ENCODE measurements at regions not wholly inside any gene's neighbourhood (a gene's known extent, or its start where the extent isn't known, plus 50 kb on each side); places are given as distances from the start of the nearest gene placed in this dataset.
"Not testable (repeated sequence)": the region's sequence is repeated elsewhere in the genome, so short reads cannot be mapped to it uniquely, and the experiment has no call there.

DNA sequence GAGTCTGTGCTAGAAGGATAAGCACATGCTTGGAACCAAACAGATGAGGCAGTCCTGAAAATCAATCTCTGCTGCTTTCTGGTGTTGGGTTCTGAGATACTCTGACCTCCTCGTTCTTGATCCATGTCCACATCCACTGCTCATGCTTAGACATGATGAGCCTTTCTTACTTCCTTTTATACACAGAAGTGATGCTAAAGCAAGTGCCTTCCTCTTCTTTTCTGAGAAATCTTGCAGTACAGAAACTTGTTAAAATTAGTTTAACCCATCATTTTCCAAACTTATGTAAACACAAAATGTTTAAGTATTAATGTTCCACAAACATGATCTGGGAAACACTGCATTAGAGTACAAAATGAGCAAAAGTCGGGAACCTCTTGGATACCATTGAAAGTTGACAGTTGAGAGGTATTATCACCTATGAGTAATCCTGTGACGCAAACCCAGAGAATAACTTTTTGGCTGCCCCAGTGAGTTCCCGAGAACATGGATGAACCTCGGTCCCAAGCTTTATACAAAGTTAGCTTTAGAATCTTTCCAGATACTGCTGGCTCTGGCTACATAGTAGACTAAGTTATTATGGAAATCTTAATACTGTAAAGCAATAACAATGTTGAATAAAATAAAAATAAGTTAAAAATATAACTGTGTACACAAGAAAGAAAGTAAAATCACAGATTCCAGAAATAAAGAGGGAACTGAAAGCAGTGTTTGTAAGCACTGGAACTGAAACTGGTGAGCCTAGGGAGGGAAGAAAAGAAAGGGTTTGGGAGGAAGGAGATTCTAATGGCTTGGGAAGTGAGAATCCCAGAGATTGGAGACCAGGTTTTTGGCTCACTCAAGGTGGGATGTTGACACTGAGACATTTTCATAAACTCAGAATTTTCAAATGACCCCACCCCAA is 429.3 kb upstream of the RUNX1 start:
- DNase-seq (ENCODE audit: low spot score) = no peak
- ATAC-seq = no peak

DNA sequence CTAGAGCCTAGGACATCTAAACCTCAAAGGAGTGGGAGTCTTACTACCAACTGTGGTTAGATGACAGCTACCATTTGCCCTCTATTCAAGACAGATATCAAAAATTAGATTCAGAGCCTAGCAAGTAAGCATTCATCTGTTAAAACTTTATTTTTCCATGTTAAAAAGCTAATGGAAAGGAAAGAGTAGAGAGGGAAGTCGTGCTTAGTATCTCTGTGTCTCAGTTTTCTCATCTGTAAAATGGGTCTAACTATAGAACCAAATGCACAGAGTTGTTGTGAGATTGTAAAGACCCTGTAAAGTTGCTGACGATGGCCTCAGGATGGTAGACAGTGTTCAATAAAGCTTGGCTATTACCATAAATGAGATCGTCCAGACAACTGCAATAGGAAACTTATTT is 428.5 kb upstream of the RUNX1 start:
- ATAC-seq (no peak), DNase-seq (ENCODE audit: low spot score) (no peak)

DNA sequence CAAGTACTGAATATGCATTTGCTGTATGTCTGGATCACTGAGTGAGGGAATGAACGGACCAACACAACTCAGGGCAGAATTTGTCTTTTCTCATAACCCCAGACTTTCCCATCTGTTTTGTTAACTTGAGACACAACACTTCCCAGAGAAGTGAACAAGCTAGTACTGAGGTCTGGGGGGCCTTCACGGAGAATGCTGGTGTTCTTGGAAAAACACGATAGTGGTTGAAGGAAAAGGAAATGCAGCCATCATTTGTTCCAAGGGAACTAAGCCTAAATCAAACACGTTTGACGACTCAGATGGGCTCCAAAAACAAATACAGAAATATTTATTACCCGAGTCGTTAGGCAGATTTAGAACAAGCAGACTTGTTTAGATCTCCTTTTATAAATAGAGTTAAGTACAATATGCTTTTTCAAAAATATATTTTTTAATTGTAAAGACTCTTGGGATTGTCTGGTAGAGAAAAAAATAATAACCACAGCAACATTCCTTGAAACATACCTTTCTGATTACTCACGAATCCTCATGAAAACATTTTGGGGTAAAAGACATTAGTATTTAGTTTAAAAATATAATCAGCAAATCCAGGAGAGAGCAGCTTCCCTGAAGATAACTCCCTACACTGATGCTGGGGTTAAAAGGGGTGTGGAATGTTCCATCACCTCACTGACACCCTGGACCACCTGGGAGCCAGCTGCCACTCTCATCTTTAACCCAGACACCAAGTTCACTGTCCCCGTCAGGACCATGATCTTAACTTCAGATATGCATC is 427.7 kb upstream of the RUNX1 start:
- ATAC-seq (no peak), DNase-seq (ENCODE audit: low spot score) (no peak)

DNA sequence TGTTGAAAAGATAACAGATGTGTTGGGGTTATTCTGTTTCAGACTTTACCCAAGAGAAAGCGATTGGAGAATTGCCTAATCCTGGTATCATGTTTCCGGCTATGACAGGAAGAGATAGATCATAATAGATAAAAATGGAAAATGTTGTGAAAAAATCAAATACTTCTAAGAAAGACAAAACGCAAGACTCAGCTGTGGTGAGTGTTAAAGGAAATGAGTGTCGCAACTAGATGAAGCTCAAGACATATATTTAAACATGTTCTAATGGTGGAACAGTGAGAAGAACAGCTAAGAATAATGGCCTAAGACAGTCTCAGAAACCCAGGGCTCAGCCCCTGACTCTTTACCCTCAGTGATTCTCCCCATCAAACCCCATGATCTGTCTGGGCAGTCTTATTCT is 426.7 kb upstream of the RUNX1 start:
- DNase-seq (ENCODE audit: low spot score) = no peak

DNA sequence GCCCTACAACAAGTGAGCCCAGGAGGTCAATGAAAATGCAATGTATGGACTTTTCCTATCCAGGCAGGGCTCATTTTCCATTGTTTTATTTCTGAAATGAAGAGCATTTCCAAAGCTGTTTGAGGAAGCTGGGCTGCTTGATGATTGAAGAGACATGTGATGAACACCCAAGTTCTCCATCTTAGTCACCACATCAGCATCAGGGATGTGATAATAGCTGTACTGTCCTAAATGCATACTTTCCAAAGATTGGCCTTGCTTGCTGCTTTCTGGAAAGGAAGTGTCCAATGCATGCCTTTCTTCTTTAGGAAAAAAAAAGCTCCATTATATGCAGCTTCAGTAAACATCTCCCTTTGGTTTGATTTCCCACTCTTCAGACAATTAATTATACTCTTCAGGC is 425.9 kb upstream of the RUNX1 start:
- ATAC-seq (no peak), DNase-seq (ENCODE audit: low spot score) (no peak)

More for the DNA sequence above, 426.7 kb upstream of the RUNX1 start:
- no peak for ATAC-seq

DNA sequence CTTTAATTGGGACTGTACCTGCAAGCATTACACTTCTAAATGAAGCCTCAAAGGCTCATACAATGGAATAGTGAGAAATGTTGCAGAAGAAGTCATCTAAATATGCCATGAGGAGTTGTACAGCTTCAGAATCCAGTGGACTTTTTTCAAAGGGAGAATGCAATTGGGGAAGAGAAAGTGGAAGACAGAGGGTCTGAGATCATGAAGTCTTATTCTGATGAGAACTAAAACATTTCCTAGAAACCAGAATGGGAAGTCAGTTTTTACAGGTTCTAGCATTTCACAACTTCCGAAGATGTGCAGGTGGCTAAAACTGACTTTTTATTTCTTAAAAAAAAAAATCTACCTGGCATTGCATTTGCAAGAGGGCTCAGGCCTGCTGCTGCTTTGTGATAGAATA is 424.4 kb upstream of the RUNX1 start:
- no peak for ATAC-seq
- DNase-seq (ENCODE audit: low spot score) = no peak

DNA sequence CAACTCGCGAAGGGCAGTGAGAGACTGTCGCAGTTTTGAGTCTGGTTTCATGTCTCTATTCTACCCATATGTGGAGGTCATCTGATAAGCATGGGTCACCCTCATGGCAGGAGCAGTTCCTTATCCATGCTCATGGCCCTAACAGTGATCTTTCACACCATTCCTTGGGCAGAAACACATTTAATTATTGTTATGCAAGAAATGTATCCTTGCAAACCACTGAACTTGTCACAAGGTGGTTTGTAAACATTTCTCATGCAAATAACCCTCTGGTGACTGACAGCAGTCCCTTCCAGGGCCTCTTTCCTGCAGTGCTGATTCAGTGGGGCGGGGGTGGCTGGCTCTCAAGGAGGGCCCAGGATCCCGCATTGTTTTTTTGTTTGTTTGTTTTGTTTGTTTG is 421.4 kb upstream of the RUNX1 start:
- ATAC-seq (no peak), DNase-seq (ENCODE audit: low spot score) (no peak)

DNA sequence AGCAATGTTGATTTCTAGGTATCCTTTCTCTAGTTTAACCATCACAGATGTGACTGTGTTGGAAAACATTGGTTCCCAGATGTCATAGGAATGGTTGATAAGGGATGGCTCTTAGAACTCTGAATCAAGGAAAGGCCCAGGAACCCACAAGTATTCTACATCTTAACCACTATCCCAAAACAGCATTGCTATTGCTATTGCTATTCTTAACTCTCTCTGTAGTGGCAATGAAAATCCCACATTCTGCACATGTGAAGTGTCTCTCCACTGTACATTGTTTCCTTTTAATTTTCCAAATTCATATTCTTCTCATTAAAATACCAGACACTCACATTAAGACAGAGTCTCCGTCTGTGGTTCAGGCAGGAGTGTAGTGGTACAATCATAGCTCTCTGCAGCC is 420.4 kb upstream of the RUNX1 start:
- ATAC-seq = no peak
- DNase-seq (ENCODE audit: low spot score) = no peak

DNA sequence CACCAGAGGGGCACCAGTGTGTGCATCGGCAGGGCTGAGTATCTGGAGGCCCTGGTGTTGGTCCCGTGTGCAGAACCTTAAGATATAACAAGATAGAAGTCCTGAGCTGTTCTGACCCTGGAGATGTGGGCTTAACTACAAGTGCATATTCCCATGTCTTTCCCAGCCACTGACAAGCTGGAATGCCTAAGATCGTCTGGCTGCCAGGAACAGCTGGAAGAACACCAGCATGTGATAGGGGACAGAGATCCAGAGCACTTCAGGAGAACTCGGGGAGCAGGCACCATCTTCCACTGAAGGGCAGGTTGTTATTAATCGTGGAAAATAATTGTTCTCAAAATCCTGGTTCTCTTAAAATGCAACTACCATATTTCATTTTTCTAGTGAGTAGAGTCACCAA is 419.9 kb upstream of the RUNX1 start:
- ATAC-seq (no peak), DNase-seq (ENCODE audit: low spot score) (no peak)

DNA sequence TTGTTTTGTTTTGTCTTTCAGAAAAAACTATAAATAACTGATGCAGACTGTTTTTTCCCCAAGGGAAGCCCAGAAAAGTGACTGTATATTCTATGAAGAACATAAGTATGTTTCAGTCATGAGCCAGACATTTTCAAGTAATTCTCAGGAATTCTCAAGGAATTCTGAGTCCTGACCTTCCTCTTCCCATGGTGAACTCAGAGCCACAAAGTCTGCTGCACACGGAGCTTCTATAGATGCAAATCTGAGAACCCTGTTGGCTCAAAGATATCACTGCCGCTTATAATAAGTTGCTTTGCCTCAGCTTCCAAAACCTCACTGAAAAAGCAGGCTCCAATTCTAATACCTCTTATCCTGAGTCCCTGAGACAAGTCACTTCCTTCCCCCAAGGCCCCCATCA is 418.5 kb upstream of the RUNX1 start:
- no peak for ATAC-seq

DNA sequence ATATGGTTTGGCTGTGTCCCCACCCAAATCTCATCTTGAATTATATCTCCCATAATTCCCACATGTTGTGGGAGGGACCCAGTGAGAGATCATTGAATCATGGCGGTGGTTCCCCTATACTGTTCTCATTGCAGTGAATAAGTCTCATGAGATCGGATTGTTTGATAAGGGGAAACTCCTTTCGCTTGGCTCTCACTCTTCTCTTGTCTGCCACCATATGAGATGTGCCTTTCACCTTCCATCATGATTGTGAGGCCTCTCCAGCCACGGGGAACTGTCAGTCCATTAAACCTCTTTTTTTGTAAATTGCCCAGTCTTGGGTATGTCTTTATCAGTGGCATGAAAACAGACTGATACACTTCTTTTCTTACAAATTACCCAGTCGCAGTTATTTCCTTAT is 417.6 kb upstream of the RUNX1 start:
- DNase-seq (ENCODE audit: low spot score); ATAC-seq: not testable (repeated sequence)

More for the DNA sequence above, 418.5 kb upstream of the RUNX1 start:
- no peak for DNase-seq (ENCODE audit: low spot score)

DNA sequence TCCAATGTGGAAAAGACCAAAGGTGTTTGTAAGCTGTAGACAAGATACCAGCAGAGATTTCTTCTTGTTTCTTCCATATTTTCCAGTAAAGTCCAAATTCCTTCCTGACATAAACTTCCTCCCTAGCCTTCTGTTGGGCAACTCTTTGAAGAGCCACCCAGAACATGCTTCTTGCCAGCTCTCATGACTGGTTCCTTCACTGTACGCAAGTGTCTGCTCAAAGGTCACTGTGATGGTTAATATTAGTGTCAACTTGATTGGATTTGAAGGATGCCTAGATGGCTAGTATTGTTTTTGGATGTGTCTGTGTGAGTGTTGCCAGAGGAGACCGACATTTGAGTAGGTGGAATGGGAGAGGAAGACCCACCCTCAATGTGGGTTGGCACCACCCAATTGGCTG is 416.6 kb upstream of the RUNX1 start:
- DNase-seq (ENCODE audit: low spot score) = no peak
- no peak for ATAC-seq

DNA sequence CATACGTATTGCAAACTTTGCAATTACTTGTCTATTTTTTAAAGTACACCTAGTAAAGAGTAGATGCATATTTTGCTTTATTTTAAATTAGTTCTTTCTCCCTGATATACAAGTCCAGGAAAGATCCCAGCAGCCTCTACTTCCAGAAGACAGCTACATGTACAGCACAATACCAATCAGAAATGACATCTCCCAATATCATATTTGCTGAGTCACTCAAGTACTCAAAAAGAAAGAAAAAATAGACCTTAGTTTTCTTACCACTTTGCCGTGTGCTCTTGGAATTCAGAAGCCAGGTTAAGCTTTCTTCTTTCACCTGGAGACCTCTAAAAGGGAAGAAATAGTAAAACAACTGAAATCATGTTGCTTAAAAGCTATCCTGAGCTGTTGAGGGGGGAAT is 412.6 kb upstream of the RUNX1 start:
- ATAC-seq = no peak

DNA sequence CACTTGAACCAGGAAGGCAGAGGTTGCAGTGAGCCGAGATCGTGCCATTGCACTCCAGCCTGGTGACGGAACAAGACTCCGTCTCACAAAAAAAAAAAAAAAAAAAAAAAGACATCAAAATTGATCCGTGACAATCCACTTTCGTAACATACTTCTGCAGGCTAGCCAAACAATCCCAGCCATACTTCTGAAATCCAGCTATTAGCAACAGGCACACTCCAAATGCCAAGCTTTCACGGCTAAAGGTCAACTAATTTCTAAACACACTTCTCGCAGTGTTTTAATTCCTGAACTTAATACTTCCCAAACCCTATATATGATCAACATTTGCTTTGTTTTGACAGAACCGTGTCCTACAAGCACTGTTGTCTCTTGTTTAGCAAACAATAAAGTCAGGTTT is 411.3 kb upstream of the RUNX1 start:
- ATAC-seq (peak; percentile 61), DNase-seq (ENCODE audit: low spot score) (no peak)

More for the DNA sequence above, 412.6 kb upstream of the RUNX1 start:
- no peak for DNase-seq (ENCODE audit: low spot score)

DNA sequence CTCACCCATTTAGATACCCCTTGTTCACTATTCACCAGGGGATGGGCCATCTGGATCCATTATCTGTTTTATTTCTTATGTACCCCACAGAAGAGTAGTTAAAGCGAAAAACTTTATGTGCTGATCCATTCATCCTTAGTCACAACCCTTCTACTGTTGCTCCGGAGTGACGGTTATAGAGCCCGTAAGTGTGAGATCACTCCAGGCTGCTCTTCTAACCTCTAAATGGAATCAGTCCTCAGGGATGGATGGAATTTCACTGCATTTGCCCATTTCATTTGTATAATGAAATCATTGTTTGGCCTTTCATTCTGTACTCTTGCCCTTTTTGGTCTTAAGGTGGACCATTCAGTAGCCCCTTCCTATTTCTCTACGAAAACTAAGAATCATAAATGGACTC is 409.3 kb upstream of the RUNX1 start:
- no peak for ATAC-seq

DNA sequence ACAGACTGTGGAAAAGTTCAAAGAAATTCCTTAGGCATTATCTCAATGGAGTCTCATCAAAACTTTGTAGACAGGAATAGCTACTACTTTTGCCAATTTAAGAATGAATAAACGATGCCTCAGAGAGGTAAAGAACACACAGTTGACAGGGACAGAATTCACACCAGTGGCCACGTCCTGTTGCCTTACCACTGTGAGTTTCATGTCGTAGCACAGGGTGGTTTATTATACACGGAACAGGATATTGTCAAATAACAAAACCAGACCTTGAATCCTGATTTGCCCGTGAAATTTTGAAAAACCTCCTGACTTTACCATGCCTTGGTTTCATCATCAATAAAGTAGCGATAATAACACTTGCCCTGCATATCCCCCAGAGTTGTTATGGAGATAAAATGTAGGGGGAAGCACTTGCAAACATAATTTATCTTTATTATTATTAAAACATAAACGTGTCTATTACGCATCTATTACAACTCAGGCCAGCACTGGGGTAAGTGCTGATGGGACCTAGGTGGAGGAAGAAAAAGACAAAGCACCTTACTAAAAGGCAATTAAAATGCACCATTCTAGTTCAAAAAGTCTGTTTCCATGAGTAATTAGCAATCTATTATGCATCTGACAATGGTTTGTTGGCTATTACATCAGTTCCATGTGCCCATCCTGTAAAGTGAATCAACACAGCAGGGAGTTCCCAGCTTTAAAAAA is 408.1 kb upstream of the RUNX1 start:
- DNase-seq (ENCODE audit: low spot score) (no peak), ATAC-seq (no peak)

More for the DNA sequence above, 409.3 kb upstream of the RUNX1 start:
- no peak for DNase-seq (ENCODE audit: low spot score)

DNA sequence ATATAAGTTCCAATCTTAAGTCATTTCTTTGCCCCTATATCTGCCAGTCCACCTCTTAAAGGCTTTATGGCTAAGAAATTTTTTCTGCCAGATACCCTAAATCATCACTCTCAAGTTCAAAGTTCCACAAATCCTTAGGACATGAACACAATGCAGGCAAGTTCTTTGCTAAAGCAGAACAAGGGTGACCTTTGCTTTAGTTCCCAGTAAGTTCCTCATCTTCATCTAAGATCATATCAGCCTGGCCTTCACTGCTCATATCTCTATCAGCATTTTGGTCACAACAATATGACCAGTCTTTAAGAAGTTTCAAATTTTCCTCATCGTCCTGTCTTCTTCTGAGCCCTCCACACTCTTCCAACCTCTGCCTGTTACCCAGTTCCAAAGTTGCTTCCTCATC is 402.2 kb upstream of the RUNX1 start:
- ATAC-seq (no peak), DNase-seq (ENCODE audit: low spot score) (no peak)

DNA sequence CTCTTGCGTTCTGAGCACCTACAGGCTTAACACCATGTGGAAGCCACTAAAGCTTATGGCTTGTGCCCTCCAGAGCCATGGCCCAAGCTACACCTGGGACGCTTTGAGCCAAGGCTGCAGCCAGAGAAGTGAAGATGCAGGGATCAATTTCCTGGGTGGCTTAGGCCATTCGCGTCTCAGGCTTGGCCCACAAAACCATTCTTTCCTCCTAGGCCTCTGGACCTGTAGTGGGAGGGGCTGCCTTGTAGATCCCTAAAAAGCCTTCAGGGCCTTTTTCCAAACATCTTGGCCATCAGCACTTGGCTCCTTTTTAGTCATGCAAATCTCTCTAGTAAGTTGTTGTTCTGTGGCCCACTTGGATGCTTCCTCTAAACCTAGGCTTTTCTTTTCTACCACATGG is 401.7 kb upstream of the RUNX1 start:
- no peak for ATAC-seq

DNA sequence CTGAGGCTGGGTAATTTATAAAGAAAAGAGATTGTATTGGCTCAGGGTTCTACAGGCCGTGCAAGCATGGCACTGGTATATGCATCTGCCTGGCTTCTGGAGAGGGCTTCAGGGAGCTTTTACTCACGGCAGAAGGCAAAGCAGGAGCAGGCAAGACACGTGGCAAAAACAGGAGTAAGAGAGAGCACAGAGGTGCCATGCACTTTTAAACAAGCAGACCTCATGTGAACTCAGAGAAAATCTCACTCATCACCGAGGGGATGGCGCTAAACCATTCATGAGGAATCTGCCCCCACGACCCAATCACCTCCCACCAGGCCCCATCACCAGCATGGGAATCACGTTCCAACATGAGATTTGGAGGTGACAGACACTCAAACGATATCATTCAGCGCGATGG is 400.7 kb upstream of the RUNX1 start:
- ATAC-seq (no peak), DNase-seq (ENCODE audit: low spot score) (no peak)

More for the DNA sequence above, 401.7 kb upstream of the RUNX1 start:
- no peak for DNase-seq (ENCODE audit: low spot score)

DNA sequence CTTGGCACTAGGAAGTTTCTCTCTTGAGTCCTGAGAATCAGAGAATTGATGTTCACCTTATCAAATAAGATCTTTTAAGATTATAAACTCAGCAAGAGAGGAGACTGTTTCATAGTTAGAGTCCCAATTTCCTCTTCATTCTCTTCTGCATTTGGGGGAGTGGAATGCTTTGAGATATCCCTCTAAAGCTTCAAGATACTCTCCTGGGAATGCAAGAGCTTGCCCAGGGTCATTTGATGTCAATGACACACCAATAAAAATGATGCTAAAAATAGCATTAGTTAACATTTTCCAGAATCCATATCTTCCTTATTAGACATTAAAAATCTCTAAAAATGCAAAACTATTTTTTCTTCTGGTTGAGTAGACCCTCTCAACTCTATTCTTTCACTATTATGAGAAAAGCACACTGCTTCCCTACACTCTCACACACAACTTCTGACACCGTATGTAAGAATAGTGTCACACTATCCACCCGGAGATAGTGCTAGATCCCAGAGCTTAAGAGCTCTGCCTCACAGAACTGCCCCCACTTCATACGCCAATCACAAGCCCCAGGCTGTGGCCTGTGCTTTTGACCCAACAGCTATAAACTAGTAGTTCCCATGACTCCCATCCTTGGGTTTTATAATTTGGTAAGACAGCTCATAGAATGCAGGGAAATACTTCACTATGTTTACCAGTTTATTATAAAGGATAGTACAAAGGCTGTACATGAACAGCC is 399.9 kb upstream of the RUNX1 start:
- ATAC-seq (no peak), DNase-seq (ENCODE audit: low spot score) (no peak)

DNA sequence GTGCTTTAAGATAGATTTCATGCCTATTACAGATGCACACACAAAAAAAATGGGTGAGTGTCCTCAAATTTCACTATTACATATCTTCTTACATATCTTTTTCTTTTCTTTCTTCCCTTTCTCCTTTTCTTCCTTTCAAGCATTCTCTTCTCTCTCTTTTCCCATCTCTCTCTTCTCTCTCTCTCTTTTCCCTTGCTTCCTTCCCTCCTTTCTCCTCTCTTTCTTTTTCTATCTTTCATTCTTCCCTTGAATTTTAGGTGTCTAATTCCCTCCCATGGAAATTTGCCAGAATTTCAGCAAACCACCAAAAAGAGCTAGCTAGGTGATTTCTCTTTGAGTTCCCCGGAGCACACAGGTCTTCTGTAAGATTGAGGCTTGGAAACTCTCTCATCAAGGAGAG is 395.3 kb upstream of the RUNX1 start:
- ATAC-seq = no peak
- DNase-seq (ENCODE audit: low spot score) = no peak
